ENCODE measurements at regions not wholly inside any gene's neighbourhood (a gene's known extent, or its start where the extent isn't known, plus 50 kb on each side); places are given as distances from the start of the nearest gene placed in this dataset.

DNA sequence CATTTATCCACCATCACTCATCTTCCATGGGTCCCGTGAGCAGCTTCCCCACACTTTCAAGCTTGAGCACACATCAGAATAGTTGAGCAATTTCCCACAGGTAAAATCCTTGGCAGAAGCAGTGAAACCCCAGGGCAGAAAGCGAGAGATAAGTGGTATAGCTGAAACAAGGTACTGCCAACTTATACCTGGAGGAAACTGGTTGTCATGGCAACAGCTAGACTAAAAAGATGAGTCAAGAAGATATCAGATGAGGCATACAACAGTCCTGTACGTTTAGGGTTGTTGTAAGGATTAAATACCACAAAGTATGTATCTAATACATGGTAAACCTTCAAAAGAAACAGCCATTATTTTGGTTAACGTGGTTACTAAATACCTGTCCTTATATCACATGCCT lies 66.9 kb upstream of the PHOX2B start:
- no peaks in the 10 kb centered on the region for H3K9me3 ChIP-seq
- no peak overlapping the region for H3K27ac ChIP-seq
- H3K4me1 ChIP-seq: no peaks in the 10 kb centered on the region
- H3K4me3 ChIP-seq: no peak overlapping the region
- DNase-seq: no peak
- TF ChIP-seq POLR2A (IDR thresholded peaks at IDR 0.05) (no peak), CTCF (IDR thresholded peaks at IDR 0.05) (no peak)
- H3K36me3 ChIP-seq: no peaks in the 10 kb centered on the region
- H3K27me3 ChIP-seq: no peaks in the 10 kb centered on the region

GRCh38 chr4:41814565-41814964 lies 66.0 kb upstream of the PHOX2B start:
- no peaks in the 10 kb centered on the region for H3K4me1 ChIP-seq
- no peaks in the 10 kb centered on the region for H3K9me3 ChIP-seq
- no peak for DNase-seq
- no peak for TF ChIP-seq POLR2A (IDR thresholded peaks at IDR 0.05)
- TF ChIP-seq CTCF (IDR thresholded peaks at IDR 0.05): peak in 1 of 6 experiments; percentile 5
- no peak overlapping the region for H3K27ac ChIP-seq
- no peaks in the 10 kb centered on the region for H3K36me3 ChIP-seq
- H3K4me3 ChIP-seq: no peak overlapping the region
- H3K27me3 ChIP-seq: no peaks in the 10 kb centered on the region

- Histone ChIP-seq H3K36me3 (no peaks in the 10 kb centered on the region), H3K4me3 (no peak overlapping the region), H3K9me3 (no peaks in the 10 kb centered on the region), H3K4me1 (no peaks in the 10 kb centered on the region), H3K27ac (no peak overlapping the region), H3K27me3 (no peaks in the 10 kb centered on the region)
- no peak for DNase-seq
- no peak for TF ChIP-seq CTCF (IDR thresholded peaks at IDR 0.05)
- no peak for TF ChIP-seq POLR2A (IDR thresholded peaks at IDR 0.05)
Observed at GRCh38 chr4:41806807-41807206, 58.3 kb upstream of the PHOX2B start.

GRCh38 chr4:41802590-41802989 lies 54.1 kb upstream of the PHOX2B start:
- Histone ChIP-seq H3K4me3 (no peak overlapping the region), H3K36me3 (no peaks in the 10 kb centered on the region), H3K4me1 (no peaks in the 10 kb centered on the region), H3K27me3 (no peaks in the 10 kb centered on the region), H3K27ac (no peak overlapping the region), H3K9me3 (no peaks in the 10 kb centered on the region)
- TF ChIP-seq POLR2A (IDR thresholded peaks at IDR 0.05) (no peak), CTCF (IDR thresholded peaks at IDR 0.05) (no peak)
- DNase-seq: no peak

DNA sequence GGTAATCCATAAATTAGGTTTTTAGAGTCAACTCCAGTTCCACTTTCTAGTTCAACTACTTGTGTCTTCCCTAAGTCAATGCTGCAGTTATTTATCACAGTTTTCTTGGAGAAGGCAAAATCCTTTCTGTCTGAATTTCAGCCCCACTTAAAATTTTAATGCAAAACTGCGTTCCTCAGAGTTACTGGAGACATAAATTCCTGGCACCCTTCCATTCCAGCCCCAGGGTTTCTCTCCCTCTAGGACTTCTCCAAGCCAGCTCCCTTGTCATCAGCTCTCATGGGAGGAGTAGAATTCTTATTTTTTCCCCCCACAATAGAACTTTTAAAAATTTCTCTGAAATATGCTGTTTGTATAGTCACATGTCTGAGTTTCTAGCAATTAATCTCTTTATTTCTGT lies 50.6 kb upstream of the PHOX2B start:
- no peaks in the 10 kb centered on the region for H3K4me1 ChIP-seq
- no peaks in the 10 kb centered on the region for H3K27me3 ChIP-seq
- H3K36me3 ChIP-seq: no peaks in the 10 kb centered on the region
- H3K4me3 ChIP-seq: no peak overlapping the region
- no peak overlapping the region for H3K27ac ChIP-seq
- TF ChIP-seq CTCF (IDR thresholded peaks at IDR 0.05): no peak
- TF ChIP-seq POLR2A (IDR thresholded peaks at IDR 0.05): no peak
- H3K9me3 ChIP-seq: no peaks in the 10 kb centered on the region
- DNase-seq: no peak
